B cell (primary cell): ENCODE measurements at regions not wholly inside any gene's neighbourhood (a gene's known extent, or its start where the extent isn't known, plus 50 kb on each side); places are given as distances from the start of the nearest gene placed in this dataset.

ENCODE experiments used
- ATAC-seq: fragments of 200-7000 bp; cut with Tn5 transposase; one replicate; pipeline ENCODE4 v1.10.0; 2021; ENCODE audit warnings: low read depth, mild to moderate bottlenecking, moderate number of reproducible peaks, moderate library complexity
- CTCF ChIA-PET: fragments of 350-600 bp; sonication (Branson Sonifier 250); formaldehyde crosslinking; loops from one replicate; lab custom pipeline; 2021; ENCODE audit warnings: antibody characterized with exemption, inconsistent platforms; lab: Charles Lee
- POLR2A ChIA-PET: fragments of 350-600 bp; sonication (Branson Sonifier 250); formaldehyde crosslinking; loops from one replicate; lab custom pipeline; 2021; ENCODE audit warnings: antibody characterized with exemption; lab: Charles Lee
- DNase-seq: peaks from one replicate; pipeline ENCODE4 v3.0.0; 2013
- H2AFZ ChIP-seq: 2 replicates; pipeline ENCODE4 v1.6.1; 2012; ENCODE audit warnings: mild to moderate bottlenecking, low read depth, low read length; ENCODE audit not compliant: insufficient read depth, poor library complexity, severe bottlenecking
- H3K27ac ChIP-seq, 2 donors: 1 replicate in 1 of 2; 2 replicates in 1 of 2; pipeline ENCODE4 v1.5.1; 2012 to 2013; ENCODE audit warnings: low read length in 2 of 2, mild to moderate bottlenecking in 2 of 2, moderate library complexity in 1 of 2
- H3K27me3 ChIP-seq, 4 experiments: fragments of 200-600 bp in 1 of 4; sonication (generic) in 1 of 4; replicated peaks in 1 of 4; 1 replicate in 2 of 4; 2 replicates in 2 of 4; pipeline versions ENCODE4 v1.6.1 to v1.7.0; 2013 to 2016; ENCODE audit warnings: low read length in 3 of 4, mild to moderate bottlenecking in 2 of 4, mixed read lengths in 1 of 4, moderate library complexity in 1 of 4; ENCODE audit not compliant: insufficient read depth in 4 of 4, control insufficient read depth in 3 of 4; ENCODE audit errors: control extremely low read depth in 1 of 4
- H3K36me3 ChIP-seq, 2 experiments: replicated peaks in 1 of 2; 1 replicate in 1 of 2; 2 replicates in 1 of 2; pipeline versions ENCODE4 v1.6.1 to v1.7.1; 2013; ENCODE audit warnings: low read length in 1 of 2; ENCODE audit not compliant: insufficient read depth in 2 of 2, control insufficient read depth in 1 of 2; ENCODE audit errors: control extremely low read depth in 1 of 2, extremely low read depth in 1 of 2
- H3K4me1 ChIP-seq, 2 donors: fragments of 200-600 bp in 1 of 2; sonication (generic) in 1 of 2; 1 replicate in 1 of 2; 2 replicates in 1 of 2; pipeline versions ENCODE4 v1.5.1 to v1.6.1; 2013 to 2017; ENCODE audit warnings: low read length in 2 of 2; ENCODE audit not compliant: control insufficient read depth in 2 of 2, insufficient read depth in 2 of 2
- H3K4me2 ChIP-seq: replicated peaks from 2 replicates; pipeline ENCODE3; 2012; ENCODE audit warnings: mild to moderate bottlenecking, low read depth, low read length; ENCODE audit not compliant: poor library complexity, severe bottlenecking
- H3K4me3 ChIP-seq, 5 experiments: fragments of 200-600 bp in 1 of 5; sonication (generic) in 1 of 5; 1 replicate in 3 of 5; 2 replicates in 2 of 5; pipeline versions ENCODE4 v1.5.1 to v1.7.0; 2011 to 2016; ENCODE audit warnings: low read length in 4 of 5, mild to moderate bottlenecking in 4 of 5, low read depth in 2 of 5, control low read depth in 1 of 5, moderate library complexity in 1 of 5; ENCODE audit not compliant: insufficient read depth in 1 of 5; ENCODE audit errors: control extremely low read depth in 1 of 5, extremely low read depth in 1 of 5
- H3K79me2 ChIP-seq: fragments of 200-600 bp; sonication (generic); one replicate; pipeline ENCODE4 v1.6.0; 2016; ENCODE audit warnings: low read length; ENCODE audit not compliant: control insufficient read depth, insufficient read depth
- H3K9ac ChIP-seq: fragments of 200-600 bp; sonication (generic); 2 replicates; pipeline ENCODE4 v1.6.1; 2017; ENCODE audit warnings: mild to moderate bottlenecking, low read length, moderate library complexity
- H3K9me3 ChIP-seq, 3 donors: one replicate each; pipeline versions ENCODE4 v1.6.1 to v1.7.1; 2013; ENCODE audit warnings: low read length in 2 of 3; ENCODE audit not compliant: control insufficient read depth in 2 of 3, insufficient read depth in 1 of 3; ENCODE audit errors: control extremely low read depth in 1 of 3
- H4K20me1 ChIP-seq: 2 replicates; pipeline ENCODE4 v1.6.0; 2012; ENCODE audit warnings: mild to moderate bottlenecking, low read length; ENCODE audit not compliant: insufficient read depth, control insufficient read depth, poor library complexity, severe bottlenecking
- H3K27ac Mint-ChIP-seq: one replicate; pipeline ENCODE4 v1.8.0; 2021; ENCODE audit warnings: mixed read lengths
- H3K27me3 Mint-ChIP-seq: one replicate; pipeline ENCODE4 v1.8.0; 2021; ENCODE audit warnings: mixed read lengths
- H3K4me1 Mint-ChIP-seq: one replicate; pipeline ENCODE4 v1.8.0; 2021; ENCODE audit warnings: mixed read lengths
- H3K4me3 Mint-ChIP-seq: one replicate; pipeline ENCODE4 v1.8.0; 2021; ENCODE audit warnings: mixed read lengths
- H3K9me3 Mint-ChIP-seq: one replicate; pipeline ENCODE4 v1.8.0; 2022; ENCODE audit warnings: mixed read lengths; ENCODE audit not compliant: insufficient read depth
- EZH2 ChIP-seq: IDR thresholded peaks from 2 replicates; pipeline ENCODE4 v1.6.1; 2012; ENCODE audit warnings: borderline replicate concordance, low read depth, mild to moderate bottlenecking, moderate library complexity, low read length; ENCODE audit not compliant: insufficient read depth, poor library complexity, severe bottlenecking
- WGBS: methylation state at CpG from one replicate; pipeline ENCODE4 v1.1.5; 2013; ENCODE audit warnings: missing lambda C conversion rate; ENCODE audit not compliant: insufficient coverage; 5-methylcytosine and 5-hydroxymethylcytosine counted together
- intact Hi-C: fragments of 100-400 bp; cut with micrococcal nuclease; formaldehyde crosslinking; loops from one replicate; pipeline ENCODE4 v1.10.0; 2022
- TF ChIP-seq, protein P1 (sequence below): fragments of 200-600 bp; IDR thresholded peaks from one replicate; pipeline ENCODE4 v1.8.0; 2022; ENCODE audit warnings: antibody characterized with exemption, mild to moderate bottlenecking

DNA sequence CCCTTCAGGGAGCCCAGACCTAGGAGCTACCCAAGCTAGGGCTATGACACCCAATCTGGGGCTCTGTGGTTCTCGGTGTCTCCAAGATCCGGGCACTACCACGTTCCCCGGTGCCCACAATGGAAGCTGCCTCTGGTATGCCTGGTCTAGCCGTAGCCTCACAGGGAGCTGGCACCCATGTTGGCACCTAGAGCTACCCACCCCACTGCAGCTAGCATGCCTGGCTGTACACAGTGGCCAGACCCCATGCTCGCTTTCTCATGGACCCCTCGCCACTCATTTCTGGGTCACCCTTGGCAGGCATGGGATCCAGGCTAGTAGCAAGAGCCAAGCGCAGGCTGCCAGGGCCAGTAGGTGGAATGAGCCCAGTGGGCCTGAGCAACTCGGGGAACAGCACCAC is 109.0 kb downstream of the CYLC2 start:
- TF ChIP-seq, protein P1, sequence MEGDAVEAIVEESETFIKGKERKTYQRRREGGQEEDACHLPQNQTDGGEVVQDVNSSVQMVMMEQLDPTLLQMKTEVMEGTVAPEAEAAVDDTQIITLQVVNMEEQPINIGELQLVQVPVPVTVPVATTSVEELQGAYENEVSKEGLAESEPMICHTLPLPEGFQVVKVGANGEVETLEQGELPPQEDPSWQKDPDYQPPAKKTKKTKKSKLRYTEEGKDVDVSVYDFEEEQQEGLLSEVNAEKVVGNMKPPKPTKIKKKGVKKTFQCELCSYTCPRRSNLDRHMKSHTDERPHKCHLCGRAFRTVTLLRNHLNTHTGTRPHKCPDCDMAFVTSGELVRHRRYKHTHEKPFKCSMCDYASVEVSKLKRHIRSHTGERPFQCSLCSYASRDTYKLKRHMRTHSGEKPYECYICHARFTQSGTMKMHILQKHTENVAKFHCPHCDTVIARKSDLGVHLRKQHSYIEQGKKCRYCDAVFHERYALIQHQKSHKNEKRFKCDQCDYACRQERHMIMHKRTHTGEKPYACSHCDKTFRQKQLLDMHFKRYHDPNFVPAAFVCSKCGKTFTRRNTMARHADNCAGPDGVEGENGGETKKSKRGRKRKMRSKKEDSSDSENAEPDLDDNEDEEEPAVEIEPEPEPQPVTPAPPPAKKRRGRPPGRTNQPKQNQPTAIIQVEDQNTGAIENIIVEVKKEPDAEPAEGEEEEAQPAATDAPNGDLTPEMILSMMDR: no peak
- no peak for TF ChIP-seq EZH2
- ChIA-PET CTCF (no interaction called here), POLR2A (no interaction called here)
- Histone ChIP-seq H3K9me3 (peaks cover 0 to 12% (median 0%) of the 10 kb centered on the region in 3 donors), H3K4me1 (no peaks in the 10 kb centered on the region), H3K4me2 (no peak overlapping the region), H3K9ac (no peak overlapping the region), H3K27ac (no peak overlapping the region), H3K36me3 (no peaks in the 10 kb centered on the region), H4K20me1 (no peaks in the 10 kb centered on the region), H3K79me2 (no peaks in the 10 kb centered on the region), H3K27me3 (no peaks in the 10 kb centered on the region), H3K4me3 (no peak overlapping the region), H2AFZ (no peak overlapping the region)
- Mint-ChIP-seq H3K27ac (no peak overlapping the region), H3K9me3 (peaks cover 6% of the 10 kb centered on the region), H3K4me1 (no peaks in the 10 kb centered on the region), H3K27me3 (no peaks in the 10 kb centered on the region), H3K4me3 (no peak overlapping the region)
- no peak for DNase-seq
- ATAC-seq: no peak
- intact Hi-C loops: no loop called here
- 93% methylated on average over 8 of the region's 9 CpGs for WGBS

DNA sequence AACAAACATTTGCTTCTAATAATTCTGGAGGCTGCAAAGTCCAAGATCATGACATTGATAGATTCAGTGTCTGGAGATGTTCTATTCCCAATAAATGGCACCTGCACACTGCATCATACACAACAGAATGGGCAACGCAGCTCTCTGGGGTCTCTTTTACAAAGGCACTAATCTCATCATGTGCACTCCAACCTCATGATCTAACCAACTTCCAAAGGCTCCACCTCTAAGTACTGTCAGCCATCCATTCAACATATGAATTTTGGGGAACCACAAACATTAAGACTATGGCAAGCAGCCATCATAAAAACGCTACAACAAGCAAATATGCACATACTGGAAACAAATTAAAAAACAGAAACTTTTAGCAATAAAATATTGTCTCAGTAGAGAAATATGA is 121.1 kb downstream of the CYLC2 start:
- ATAC-seq: no peak
- CTCF ChIA-PET: no interaction called here
- no peak for TF ChIP-seq EZH2
- TF ChIP-seq, protein P1: no peak
- Histone ChIP-seq H3K9ac (no peak overlapping the region), H3K27me3 (no peaks in the 10 kb centered on the region), H3K79me2 (no peaks in the 10 kb centered on the region), H3K9me3 (no peaks in the 10 kb centered on the region), H3K4me1 (no peaks in the 10 kb centered on the region), H3K4me3 (no peak overlapping the region), H3K36me3 (no peaks in the 10 kb centered on the region), H3K4me2 (no peak overlapping the region), H2AFZ (no peak overlapping the region), H3K27ac (no peak overlapping the region), H4K20me1 (no peaks in the 10 kb centered on the region)
- no peaks in the 10 kb centered on the region for H3K4me1 Mint-ChIP-seq
- 100% methylated on average over 1 of the region's 2 CpGs for WGBS
- H3K4me3 Mint-ChIP-seq: no peak overlapping the region
- H3K27me3 Mint-ChIP-seq: no peaks in the 10 kb centered on the region
- H3K27ac Mint-ChIP-seq: no peak overlapping the region
- DNase-seq: no peak
- POLR2A ChIA-PET: no interaction called here
- intact Hi-C loops: loop anchor here (10.0 kb wide), 1 partner anchor 61 kb away; no protein-coding TSS in a partner anchor
- H3K9me3 Mint-ChIP-seq: no peaks in the 10 kb centered on the region
